ENCODE measurements at regions not wholly inside any gene's neighbourhood (a gene's known extent, or its start where the extent isn't known, plus 50 kb on each side); places are given as distances from the start of the nearest gene placed in this dataset.
"Not testable (repeated sequence)": the region's sequence is repeated elsewhere in the genome, so short reads cannot be mapped to it uniquely, and the experiment has no call there.

- Mint-ChIP-seq H3K36me3 (ENCODE audit: low read depth) (no peaks in the 10 kb centered on the region), H3K27me3 (ENCODE audit: low read depth) (no peaks in the 10 kb centered on the region), H3K27ac (ENCODE audit: unreplicated experiment) (no peak overlapping the region), H3K4me3 (ENCODE audit: unreplicated experiment) (no peak overlapping the region), H3K9me3 (ENCODE audit: low read depth) (peaks cover 39% of the 10 kb centered on the region), H3K4me1 (ENCODE audit: low read depth) (no peaks in the 10 kb centered on the region)
- TF ChIP-seq CTCF (IDR thresholded peaks at IDR 0.05) = no peak
- DNase-seq (ENCODE audit: low spot score) = no peak
Observed at GRCh38 chr10:37733822-37734221, 123.6 kb downstream of the ZNF248 start.

GRCh38 chr10:37732685-37733084, 124.7 kb downstream of the ZNF248 start:
- Mint-ChIP-seq H3K27ac (ENCODE audit: unreplicated experiment) (no peak overlapping the region), H3K4me1 (ENCODE audit: low read depth) (no peaks in the 10 kb centered on the region), H3K4me3 (ENCODE audit: unreplicated experiment) (no peak overlapping the region), H3K27me3 (ENCODE audit: low read depth) (no peaks in the 10 kb centered on the region), H3K36me3 (ENCODE audit: low read depth) (no peaks in the 10 kb centered on the region), H3K9me3 (ENCODE audit: low read depth) (peaks cover 34% of the 10 kb centered on the region)
- no peak for DNase-seq (ENCODE audit: low spot score)
- TF ChIP-seq CTCF (IDR thresholded peaks at IDR 0.05) = no peak

GRCh38 chr10:37728830-37729229, 128.6 kb downstream of the ZNF248 start:
- Mint-ChIP-seq H3K36me3 (ENCODE audit: low read depth) (no peaks in the 10 kb centered on the region), H3K27ac (ENCODE audit: unreplicated experiment) (no peak overlapping the region), H3K9me3 (ENCODE audit: low read depth) (peaks cover 37% of the 10 kb centered on the region), H3K4me1 (ENCODE audit: low read depth) (no peaks in the 10 kb centered on the region), H3K4me3 (ENCODE audit: unreplicated experiment) (no peak overlapping the region), H3K27me3 (ENCODE audit: low read depth) (no peaks in the 10 kb centered on the region)
- TF ChIP-seq CTCF (IDR thresholded peaks at IDR 0.05) = no peak
- no peak for DNase-seq (ENCODE audit: low spot score)

GRCh38 chr10:37727491-37728352, 129.7 kb downstream of the ZNF248 start:
- Mint-ChIP-seq H3K9me3 (ENCODE audit: low read depth) (peaks cover 43% of the 10 kb centered on the region), H3K27ac (ENCODE audit: unreplicated experiment) (no peak overlapping the region), H3K27me3 (ENCODE audit: low read depth) (no peaks in the 10 kb centered on the region), H3K36me3 (ENCODE audit: low read depth) (no peaks in the 10 kb centered on the region), H3K4me1 (ENCODE audit: low read depth) (no peaks in the 10 kb centered on the region), H3K4me3 (ENCODE audit: unreplicated experiment) (no peak overlapping the region)
- no peak for TF ChIP-seq CTCF (IDR thresholded peaks at IDR 0.05)
- DNase-seq (ENCODE audit: low spot score) = no peak

- DNase-seq (ENCODE audit: low spot score) = no peak
- no peak for TF ChIP-seq CTCF (IDR thresholded peaks at IDR 0.05)
- Mint-ChIP-seq H3K4me3 (ENCODE audit: unreplicated experiment) (no peak overlapping the region), H3K9me3 (ENCODE audit: low read depth) (peaks cover 46% of the 10 kb centered on the region), H3K27ac (ENCODE audit: unreplicated experiment) (no peak overlapping the region), H3K27me3 (ENCODE audit: low read depth) (no peaks in the 10 kb centered on the region), H3K36me3 (ENCODE audit: low read depth) (no peaks in the 10 kb centered on the region), H3K4me1 (ENCODE audit: low read depth) (no peaks in the 10 kb centered on the region)
Observed at GRCh38 chr10:37721100-37721499, 136.3 kb downstream of the ZNF248 start.

GRCh38 chr10:37718060-37718459, 139.3 kb downstream of the ZNF248 start:
- not testable (repeated sequence) for DNase-seq (ENCODE audit: low spot score); H3K27me3 Mint-ChIP-seq (ENCODE audit: low read depth); H3K4me3 Mint-ChIP-seq (ENCODE audit: unreplicated experiment); H3K4me1 Mint-ChIP-seq (ENCODE audit: low read depth); H3K27ac Mint-ChIP-seq (ENCODE audit: unreplicated experiment); H3K36me3 Mint-ChIP-seq (ENCODE audit: low read depth)
- H3K9me3 Mint-ChIP-seq (ENCODE audit: low read depth) = peaks cover 41% of the 10 kb centered on the region

Data from chondrocyte (in vitro differentiated cells).